ENCODE measurements at regions not wholly inside any gene's neighbourhood (a gene's known extent, or its start where the extent isn't known, plus 50 kb on each side); places are given as distances from the start of the nearest gene placed in this dataset.

DNA sequence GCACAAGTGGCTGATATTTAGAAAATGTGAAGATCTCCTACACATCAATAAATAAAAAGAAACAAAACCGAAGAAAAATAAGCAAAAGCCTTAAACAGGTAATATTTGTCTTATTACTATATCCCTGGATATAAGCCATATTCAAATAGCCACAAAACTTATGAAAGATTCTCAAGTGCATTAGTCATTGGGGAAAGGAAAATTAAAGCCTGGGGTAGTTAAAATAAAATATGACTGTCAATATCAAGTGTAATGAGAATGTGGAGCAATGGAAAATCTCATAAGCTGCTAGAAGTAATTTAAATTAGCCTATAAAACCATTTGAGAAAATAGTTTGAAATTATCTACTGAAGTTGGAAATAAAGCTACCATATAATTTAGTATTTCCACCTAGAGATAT lies 399.9 kb downstream of the GASK1B start:
- TF ChIP-seq, protein P1, sequence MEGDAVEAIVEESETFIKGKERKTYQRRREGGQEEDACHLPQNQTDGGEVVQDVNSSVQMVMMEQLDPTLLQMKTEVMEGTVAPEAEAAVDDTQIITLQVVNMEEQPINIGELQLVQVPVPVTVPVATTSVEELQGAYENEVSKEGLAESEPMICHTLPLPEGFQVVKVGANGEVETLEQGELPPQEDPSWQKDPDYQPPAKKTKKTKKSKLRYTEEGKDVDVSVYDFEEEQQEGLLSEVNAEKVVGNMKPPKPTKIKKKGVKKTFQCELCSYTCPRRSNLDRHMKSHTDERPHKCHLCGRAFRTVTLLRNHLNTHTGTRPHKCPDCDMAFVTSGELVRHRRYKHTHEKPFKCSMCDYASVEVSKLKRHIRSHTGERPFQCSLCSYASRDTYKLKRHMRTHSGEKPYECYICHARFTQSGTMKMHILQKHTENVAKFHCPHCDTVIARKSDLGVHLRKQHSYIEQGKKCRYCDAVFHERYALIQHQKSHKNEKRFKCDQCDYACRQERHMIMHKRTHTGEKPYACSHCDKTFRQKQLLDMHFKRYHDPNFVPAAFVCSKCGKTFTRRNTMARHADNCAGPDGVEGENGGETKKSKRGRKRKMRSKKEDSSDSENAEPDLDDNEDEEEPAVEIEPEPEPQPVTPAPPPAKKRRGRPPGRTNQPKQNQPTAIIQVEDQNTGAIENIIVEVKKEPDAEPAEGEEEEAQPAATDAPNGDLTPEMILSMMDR (IDR thresholded peaks at IDR 0.05; ENCODE audit: control extremely low read depth, extremely low read depth), result no peak
- H3K27ac ChIP-seq (ENCODE audit: low read depth in 1 of 2, low read length in 1 of 2), result no peak overlapping the region
- H3K9ac ChIP-seq (ENCODE audit: insufficient read depth in 1 of 2, low read length in 2 of 2), result no peak overlapping the region
- no peaks in the 10 kb centered on the region for H3K36me3 ChIP-seq (ENCODE audit: control insufficient read depth in 4 of 4, insufficient read depth in 4 of 4, low read length in 4 of 4)
- no peaks in the 10 kb centered on the region for H3K4me1 ChIP-seq (ENCODE audit: control insufficient read depth in 5 of 5, insufficient read depth in 5 of 5, low read length in 5 of 5)
- ATAC-seq (ENCODE audit: insufficient read depth, low FRiP score) (no peak), DNase-seq (no peak)
- 79 to 92% methylated on average over 1 of the region's 1 CpG for WGBS, 2 donors
- H3K9me3 ChIP-seq (ENCODE audit: control insufficient read depth in 4 of 4, insufficient read depth in 3 of 4, low read length in 3 of 4), result peaks cover 0 to 1% (median 0%) of the 10 kb centered on the region in 4 donors
- no peaks in the 10 kb centered on the region for H3K27me3 ChIP-seq (ENCODE audit: control insufficient read depth in 3 of 3, insufficient read depth in 3 of 3, low read length in 2 of 3)
- no peak overlapping the region for H3K4me3 ChIP-seq

DNA sequence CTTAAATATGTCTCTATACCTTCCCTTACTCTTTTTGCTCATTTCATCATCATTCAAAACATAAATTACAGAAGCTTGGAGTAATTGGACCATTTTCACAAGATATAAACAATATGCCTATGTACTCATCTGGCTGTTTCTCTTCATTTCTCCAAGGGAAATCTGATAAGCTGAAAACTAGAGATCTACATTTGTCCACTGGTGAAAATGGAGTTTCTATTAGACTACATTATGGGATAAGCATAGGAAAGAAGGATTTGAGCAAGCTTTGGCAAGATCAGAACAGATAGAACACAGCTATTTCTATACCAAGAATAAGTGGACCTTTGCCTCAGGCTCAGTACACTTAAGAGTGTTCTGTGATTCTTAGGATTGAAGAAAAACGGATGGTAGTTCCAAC lies 404.4 kb downstream of the GASK1B start:
- DNase-seq, result no peak
- Histone ChIP-seq H3K27me3 (ENCODE audit: control insufficient read depth in 3 of 3, insufficient read depth in 3 of 3, low read length in 2 of 3) (no peaks in the 10 kb centered on the region), H3K4me1 (ENCODE audit: control insufficient read depth in 5 of 5, insufficient read depth in 5 of 5, low read length in 5 of 5) (no peaks in the 10 kb centered on the region), H3K9ac (ENCODE audit: insufficient read depth in 1 of 2, low read length in 2 of 2) (no peak overlapping the region), H3K9me3 (ENCODE audit: control insufficient read depth in 4 of 4, insufficient read depth in 3 of 4, low read length in 3 of 4) (no peaks in the 10 kb centered on the region), H3K27ac (ENCODE audit: low read depth in 1 of 2, low read length in 1 of 2) (no peak overlapping the region), H3K4me3 (no peak overlapping the region), H3K36me3 (ENCODE audit: control insufficient read depth in 4 of 4, insufficient read depth in 4 of 4, low read length in 4 of 4) (no peaks in the 10 kb centered on the region)
- WGBS, 2 donors, result 54 to 58% methylated on average over 1 of the region's 1 CpG
- ATAC-seq (ENCODE audit: insufficient read depth, low FRiP score), result no peak
- TF ChIP-seq, protein P1 (IDR thresholded peaks at IDR 0.05; ENCODE audit: control extremely low read depth, extremely low read depth), result no peak

DNA sequence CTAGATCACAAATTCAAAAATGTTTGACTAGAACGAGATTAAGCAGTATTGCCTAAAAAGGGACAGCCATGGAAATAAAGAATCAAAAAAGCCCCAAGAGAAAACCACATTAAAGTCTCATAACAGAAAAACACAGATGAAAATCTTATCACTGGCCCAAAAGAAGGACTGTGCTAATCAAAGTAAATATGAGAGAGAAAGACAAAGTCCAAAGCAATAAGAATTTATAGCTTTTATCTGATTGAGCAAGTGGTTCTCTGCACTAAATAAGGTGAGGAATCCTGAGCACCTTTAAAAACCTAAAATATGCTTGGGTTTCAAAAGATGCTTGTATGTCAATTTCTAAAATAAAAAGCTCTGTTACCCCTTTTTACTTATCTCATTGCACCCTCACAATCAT lies 409.3 kb downstream of the GASK1B start:
- Histone ChIP-seq H3K4me1 (ENCODE audit: control insufficient read depth in 5 of 5, insufficient read depth in 5 of 5, low read length in 5 of 5) (no peaks in the 10 kb centered on the region), H3K27me3 (ENCODE audit: control insufficient read depth in 3 of 3, insufficient read depth in 3 of 3, low read length in 2 of 3) (no peaks in the 10 kb centered on the region), H3K27ac (ENCODE audit: low read depth in 1 of 2, low read length in 1 of 2) (no peak overlapping the region), H3K9me3 (ENCODE audit: control insufficient read depth in 4 of 4, insufficient read depth in 3 of 4, low read length in 3 of 4) (no peaks in the 10 kb centered on the region), H3K4me3 (no peak overlapping the region), H3K9ac (ENCODE audit: insufficient read depth in 1 of 2, low read length in 2 of 2) (no peak overlapping the region), H3K36me3 (ENCODE audit: control insufficient read depth in 4 of 4, insufficient read depth in 4 of 4, low read length in 4 of 4) (no peaks in the 10 kb centered on the region)
- DNase-seq, result no peak
- WGBS, 2 donors, result 63 to 87% methylated on average over 1 of the region's 1 CpG
- ATAC-seq (ENCODE audit: insufficient read depth, low FRiP score), result no peak
- TF ChIP-seq, protein P1 (IDR thresholded peaks at IDR 0.05; ENCODE audit: control extremely low read depth, extremely low read depth), result no peak

DNA sequence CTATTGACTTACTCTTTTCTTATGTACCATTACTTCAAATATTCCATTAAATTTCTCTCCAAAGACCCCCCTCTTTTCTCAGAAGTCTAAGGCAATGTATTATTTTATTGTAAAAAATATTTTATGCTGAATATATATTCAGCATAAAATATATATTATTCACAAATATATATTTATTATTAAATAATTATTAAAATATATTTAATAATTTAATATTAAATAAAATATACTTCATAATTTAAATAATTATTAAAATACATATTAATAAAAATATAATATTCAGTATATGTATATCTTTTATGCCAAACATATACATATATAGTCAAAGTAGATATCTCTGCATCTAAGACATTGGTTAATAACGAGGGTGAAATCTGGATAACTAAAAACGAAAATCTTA lies 418.4 kb downstream of the GASK1B start:
- ATAC-seq (ENCODE audit: insufficient read depth, low FRiP score), result no peak
- Histone ChIP-seq H3K27me3 (ENCODE audit: control insufficient read depth in 3 of 3, insufficient read depth in 3 of 3, low read length in 2 of 3) (no peaks in the 10 kb centered on the region), H3K4me3 (no peak overlapping the region), H3K27ac (ENCODE audit: low read depth in 1 of 2, low read length in 1 of 2) (no peak overlapping the region), H3K9me3 (ENCODE audit: control insufficient read depth in 4 of 4, insufficient read depth in 3 of 4, low read length in 3 of 4) (no peaks in the 10 kb centered on the region), H3K4me1 (ENCODE audit: control insufficient read depth in 5 of 5, insufficient read depth in 5 of 5, low read length in 5 of 5) (no peaks in the 10 kb centered on the region), H3K9ac (ENCODE audit: insufficient read depth in 1 of 2, low read length in 2 of 2) (no peak overlapping the region), H3K36me3 (ENCODE audit: control insufficient read depth in 4 of 4, insufficient read depth in 4 of 4, low read length in 4 of 4) (no peaks in the 10 kb centered on the region)
- DNase-seq, result no peak
- TF ChIP-seq, protein P1 (IDR thresholded peaks at IDR 0.05; ENCODE audit: control extremely low read depth, extremely low read depth), result no peak
- 81 to 93% methylated on average over 2 of the region's 2 CpGs for WGBS, 2 donors

Data from lung (tissue), 11 donors.